ENCODE measurements at regions not wholly inside any gene's neighbourhood (a gene's known extent, or its start where the extent isn't known, plus 50 kb on each side); places are given as distances from the start of the nearest gene placed in this dataset.
A peak's percentile ranks its signal among the peaks of the same experiment; 100 is the strongest.

DNA sequence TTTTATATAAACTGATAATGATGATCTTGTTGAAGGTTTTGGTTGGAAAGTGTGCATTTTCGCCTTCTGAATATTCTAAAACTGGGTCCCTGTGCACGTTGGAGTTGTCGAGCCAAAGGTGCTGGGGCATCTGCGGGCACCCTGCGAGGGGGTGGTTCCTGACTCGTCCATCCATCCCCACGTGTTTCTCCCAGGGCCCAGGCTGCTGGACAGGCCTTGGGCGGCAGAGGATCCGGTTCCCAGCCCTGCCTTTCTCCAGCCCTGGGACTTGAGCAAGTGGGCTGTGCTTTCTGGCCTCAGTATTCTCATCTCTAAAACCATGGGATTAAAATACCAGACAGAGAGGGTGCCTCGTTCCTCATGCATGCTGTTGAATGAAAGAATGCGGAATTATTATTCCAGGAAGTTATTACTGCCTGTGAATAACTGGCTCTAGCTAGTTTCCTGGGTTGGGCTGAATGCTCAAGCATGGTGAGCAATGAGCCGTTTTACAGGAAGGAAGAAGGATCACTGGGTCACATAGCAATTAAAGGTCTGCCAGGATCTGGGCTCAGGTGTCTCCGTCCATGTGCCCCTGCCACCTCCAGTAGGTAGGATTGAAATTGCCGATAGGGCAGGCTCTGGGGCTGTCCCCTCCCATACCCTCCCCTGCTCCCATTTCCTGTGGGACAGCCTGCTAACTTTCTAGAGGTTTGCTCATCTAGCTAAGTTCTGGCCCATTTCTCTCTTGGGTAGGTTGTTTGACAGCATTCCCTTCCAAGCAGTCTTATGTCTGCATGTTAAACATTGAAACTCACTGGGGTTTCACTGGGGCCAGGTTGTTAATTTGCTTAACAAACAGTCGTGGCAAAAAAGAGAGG lies 77.2 kb upstream of the HS6ST1 start:
- 62% methylated on average over 14 of the region's 15 CpGs for WGBS (ENCODE audit: low lambda C conversion rate)
- no peak for DNase-seq (ENCODE audit: low spot score)
- no peaks in the 10 kb centered on the region for H4K20me1 ChIP-seq (ENCODE audit: insufficient read depth, low read length)
- intact Hi-C loops (cut with micrococcal nuclease; ENCODE audit: unreplicated experiment) (no loop called here), in situ Hi-C loops (cut with HindIII; ENCODE audit: extremely low pct_ligation_motif_present, low pct_unique_long_range_greater_than_20kb) (no loop called here)
- peak overlapping the region; percentile 66 for H3K4me2 ChIP-seq (ENCODE audit: low read depth, low read length)
- peak overlapping the region; percentile 33 for H2AFZ ChIP-seq (ENCODE audit: low read length)
- no peak overlapping the region for H3K9ac ChIP-seq (ENCODE audit: insufficient read depth, low read depth, low read length)
- H3K27me3 ChIP-seq (ENCODE audit: control insufficient read depth in 1 of 2, insufficient read depth in 2 of 2, low read length in 2 of 2): peaks cover 0 to 1% of the 10 kb centered on the region in 2 experiments; a peak in 1 of 5 replicates
- peaks cover 23% of the 10 kb centered on the region for H3K4me1 ChIP-seq (ENCODE audit: insufficient read depth, low read length)
- TF ChIP-seq NFE2L1 (CRISPR knock-in tag; IDR thresholded peaks at IDR 0.05; ENCODE audit: borderline replicate concordance): no peak
- TF ChIP-seq ZKSCAN5 (CRISPR knock-in tag; IDR thresholded peaks at IDR 0.05): no peak
- TF ChIP-seq, protein P1, sequence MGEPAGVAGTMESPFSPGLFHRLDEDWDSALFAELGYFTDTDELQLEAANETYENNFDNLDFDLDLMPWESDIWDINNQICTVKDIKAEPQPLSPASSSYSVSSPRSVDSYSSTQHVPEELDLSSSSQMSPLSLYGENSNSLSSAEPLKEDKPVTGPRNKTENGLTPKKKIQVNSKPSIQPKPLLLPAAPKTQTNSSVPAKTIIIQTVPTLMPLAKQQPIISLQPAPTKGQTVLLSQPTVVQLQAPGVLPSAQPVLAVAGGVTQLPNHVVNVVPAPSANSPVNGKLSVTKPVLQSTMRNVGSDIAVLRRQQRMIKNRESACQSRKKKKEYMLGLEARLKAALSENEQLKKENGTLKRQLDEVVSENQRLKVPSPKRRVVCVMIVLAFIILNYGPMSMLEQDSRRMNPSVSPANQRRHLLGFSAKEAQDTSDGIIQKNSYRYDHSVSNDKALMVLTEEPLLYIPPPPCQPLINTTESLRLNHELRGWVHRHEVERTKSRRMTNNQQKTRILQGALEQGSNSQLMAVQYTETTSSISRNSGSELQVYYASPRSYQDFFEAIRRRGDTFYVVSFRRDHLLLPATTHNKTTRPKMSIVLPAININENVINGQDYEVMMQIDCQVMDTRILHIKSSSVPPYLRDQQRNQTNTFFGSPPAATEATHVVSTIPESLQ (CRISPR knock-in tag; conservative IDR thresholded peaks at IDR 0.05): no peak
- no peak for TF ChIP-seq ZNF142 (CRISPR knock-in tag; IDR thresholded peaks at IDR 0.05)
- no peaks in the 10 kb centered on the region for H3K36me3 ChIP-seq (replicated peaks in 1 of 2; ENCODE audit: control insufficient read depth in 1 of 2, insufficient read depth in 2 of 2, low read length in 2 of 2)
- ChIA-PET POLR2A (no interaction called here), CTCF (ENCODE audit: low intra/inter-chr PET ratio, low total read pairs) (no interaction called here)
- ATAC-seq: peak; percentile 21; the same call in 2 of the 3 replicates
- no peak overlapping the region for H3K27ac ChIP-seq (ENCODE audit: extremely low read length, insufficient read depth, low read length)
- no peak for FAIRE-seq
- no peaks in the 10 kb centered on the region for H3K9me3 ChIP-seq (ENCODE audit: low read length)
- no peaks in the 10 kb centered on the region for H3K79me2 ChIP-seq (ENCODE audit: insufficient read depth, low read length)
- no TSS peak for BruUV-seq (replicated peaks)
- H3K4me3 ChIP-seq (replicated peaks in 1 of 3; ENCODE audit: insufficient read depth in 1 of 3, low read depth in 2 of 3, low read length in 3 of 3): no peak overlapping the region
